ENCODE measurements at regions not wholly inside any gene's neighbourhood (a gene's known extent, or its start where the extent isn't known, plus 50 kb on each side); places are given as distances from the start of the nearest gene placed in this dataset.

- TF ChIP-seq TAF1 (IDR thresholded peaks at IDR 0.05; ENCODE audit: borderline replicate concordance, low read depth, low read length) (no peak), CTCF (IDR thresholded peaks at IDR 0.05) (no peak), PBX3 (IDR thresholded peaks at IDR 0.05) (no peak), MXI1 (IDR thresholded peaks at IDR 0.05; ENCODE audit: low read depth, low read length) (no peak)
Measured at GRCh38 chr12:46674129-46674528, 151.7 kb downstream of the SLC38A4 start.
